ENCODE measurements at regions not wholly inside any gene's neighbourhood (a gene's known extent, or its start where the extent isn't known, plus 50 kb on each side); places are given as distances from the start of the nearest gene placed in this dataset.

- DNase-seq, result no peak
Observed at GRCh38 chr2:122183890-122184289, 428.4 kb downstream of the TSN start.

- no peak for DNase-seq
Observed at GRCh38 chr2:122186761-122187222, 431.3 kb downstream of the TSN start.

- DNase-seq, result peak; percentile 19
Observed at GRCh38 chr2:122191331-122191730, 435.9 kb downstream of the TSN start.

- no peak for DNase-seq
Observed at GRCh38 chr2:122193622-122194021, 438.2 kb downstream of the TSN start.

GRCh38 chr2:122194546-122194945 lies 439.1 kb downstream of the TSN start:
- DNase-seq, result no peak

GRCh38 chr2:122203523-122203922 lies 448.1 kb downstream of the TSN start:
- peak; percentile 55 for DNase-seq

- no peak for DNase-seq
Observed at GRCh38 chr2:122205641-122206040, 450.2 kb downstream of the TSN start.

GRCh38 chr2:122206101-122206500 lies 450.6 kb downstream of the TSN start:
- no peak for DNase-seq

- no peak for DNase-seq
Observed at GRCh38 chr2:122209377-122209776, 453.9 kb downstream of the TSN start.

GRCh38 chr2:122210065-122210464 lies 454.6 kb downstream of the TSN start:
- no peak for DNase-seq

- no peak for DNase-seq
Observed at GRCh38 chr2:122210898-122211856, 455.7 kb downstream of the TSN start.

GRCh38 chr2:122213312-122213711 lies 457.9 kb downstream of the TSN start:
- DNase-seq, result no peak

GRCh38 chr2:122216071-122216470 lies 460.6 kb downstream of the TSN start:
- no peak for DNase-seq

GRCh38 chr2:122216901-122217300 lies 461.4 kb downstream of the TSN start:
- DNase-seq, result no peak

- no peak for DNase-seq
Observed at GRCh38 chr2:122218596-122218995, 463.1 kb downstream of the TSN start.

- DNase-seq, result no peak
Observed at GRCh38 chr2:122219504-122219903, 464.1 kb downstream of the TSN start.

- no peak for DNase-seq
Observed at GRCh38 chr2:122221665-122222064, 466.2 kb downstream of the TSN start.

- DNase-seq, result no peak
Observed at GRCh38 chr2:122231296-122231695, 475.8 kb downstream of the TSN start.

GRCh38 chr2:122233372-122233771 lies 477.9 kb downstream of the TSN start:
- DNase-seq, result no peak

- no peak for DNase-seq
Observed at GRCh38 chr2:122236152-122236874, 480.9 kb downstream of the TSN start.

- DNase-seq, result no peak
Observed at GRCh38 chr2:122236925-122237324, 481.5 kb downstream of the TSN start.

- DNase-seq, result no peak
Observed at GRCh38 chr2:122237450-122237849, 482.0 kb downstream of the TSN start.

- DNase-seq, result no peak
Observed at GRCh38 chr2:122238006-122238559, 482.6 kb downstream of the TSN start.

- no peak for DNase-seq
Observed at GRCh38 chr2:122239440-122239839, 484.0 kb downstream of the TSN start.

All from femur (tissue), 1 donor.